Sigmoid colon (tissue), 6 donors: ENCODE measurements at regions not wholly inside any gene's neighbourhood (a gene's known extent, or its start where the extent isn't known, plus 50 kb on each side); places are given as distances from the start of the nearest gene placed in this dataset.

ENCODE experiments used
- DNase-seq: peaks from one replicate; pipeline ENCODE4 v3.0.0-alpha.2; 2019
- H3K27ac ChIP-seq, 4 donors: fragments of 200-600 bp; sonication (generic); one replicate each; pipeline ENCODE4 v1.5.1; 2016 to 2019; ENCODE audit warnings: mild to moderate bottlenecking in 1 of 4
- H3K27me3 ChIP-seq, 3 donors: fragments of 200-600 bp; sonication (generic); one replicate each; pipeline ENCODE4 v1.5.1; 2019; ENCODE audit warnings: mild to moderate bottlenecking in 1 of 3
- H3K36me3 ChIP-seq, 4 donors: fragments of 200-600 bp; sonication (generic); one replicate each; pipeline ENCODE4 v1.5.1; 2016 to 2019
- H3K4me1 ChIP-seq, 4 donors: fragments of 200-600 bp; sonication (generic); one replicate each; pipeline ENCODE4 v1.5.1; 2017 to 2019
- H3K4me3 ChIP-seq, 4 donors: fragments of 200-600 bp; sonication (generic); one replicate each; pipeline ENCODE4 v1.5.1; 2017 to 2019; ENCODE audit warnings: mild to moderate bottlenecking in 2 of 4, moderate library complexity in 1 of 4
- H3K9me3 ChIP-seq, 4 donors: fragments of 200-600 bp in 3 of 4; sonication (generic) in 3 of 4; one replicate each; pipeline versions ENCODE4 v1.5.1 to v1.6.1; 2013 to 2019
- EP300 ChIP-seq, 4 donors: sonication (generic); formaldehyde crosslinking; IDR thresholded peaks; one replicate each; pipeline ENCODE4 v1.6.1; 2017; ENCODE audit warnings: antibody characterized with exemption in 4 of 4
- POLR2A ChIP-seq, 2 donors: fragments of 450-650 bp; IDR thresholded peaks; one replicate each; pipeline ENCODE4 v1.6.1; 2016; ENCODE audit warnings: antibody characterized with exemption in 2 of 2, mild to moderate bottlenecking in 2 of 2, moderate library complexity in 2 of 2
- POLR2AphosphoS5 ChIP-seq, 4 donors: sonication (generic); formaldehyde crosslinking; IDR thresholded peaks; one replicate each; pipeline ENCODE4 v1.6.1; 2017; ENCODE audit warnings: antibody characterized with exemption in 4 of 4
- WGBS, 2 donors: extraction: QIAGEN DNeasy Blood & Tissue Kit; methylation state at CpG; one replicate each; pipeline ENCODE4 v1.1.7; 2013; 5-methylcytosine and 5-hydroxymethylcytosine counted together
- intact Hi-C: fragments of 100-400 bp; cut with DNase I; formaldehyde crosslinking; loops from one replicate; pipeline ENCODE4 v1.15.1; 2023
- TF ChIP-seq, protein P1 (sequence below), 4 experiments: fragments of 450-650 bp in 3 of 4; fragments of 200-600 bp in 1 of 4; IDR thresholded peaks; one replicate each; pipeline ENCODE4 v1.5.1; 2016 to 2019; ENCODE audit warnings: antibody characterized with exemption in 4 of 4, mild to moderate bottlenecking in 3 of 4, moderate library complexity in 2 of 4
- donor health status: healthy with polysubstance abuse.
- donor health status: healthy.

DNA sequence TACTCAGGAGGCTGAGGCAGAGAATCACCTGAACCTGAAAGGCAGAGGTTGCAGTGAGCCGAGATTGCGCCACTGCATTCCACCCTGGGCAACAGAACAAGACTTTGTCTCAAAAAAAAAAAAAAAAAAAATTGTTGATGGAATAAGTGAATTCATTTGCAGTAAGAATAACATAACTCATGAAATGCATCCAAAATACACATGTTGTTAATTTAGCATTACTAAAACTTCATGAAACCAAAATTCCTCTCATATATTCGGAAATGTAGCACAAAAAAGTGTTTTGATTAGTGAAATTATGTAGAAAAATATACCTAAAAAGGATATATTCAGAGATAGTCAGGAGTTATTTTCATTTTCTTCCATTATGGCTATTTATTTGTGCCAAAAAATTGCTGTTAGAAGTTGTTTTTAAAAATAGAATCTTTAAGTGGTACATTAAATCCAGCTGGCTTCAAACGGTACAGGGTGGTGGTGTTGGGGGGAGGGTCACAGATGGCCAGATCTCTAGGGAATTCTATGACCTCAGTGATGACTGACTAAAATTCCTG lies 78.2 kb upstream of the UGP2 start:
- no peak for TF ChIP-seq POLR2AphosphoS5 (IDR thresholded peaks at IDR 0.05)
- no peak for TF ChIP-seq POLR2A (IDR thresholded peaks at IDR 0.05)
- TF ChIP-seq, protein P1, sequence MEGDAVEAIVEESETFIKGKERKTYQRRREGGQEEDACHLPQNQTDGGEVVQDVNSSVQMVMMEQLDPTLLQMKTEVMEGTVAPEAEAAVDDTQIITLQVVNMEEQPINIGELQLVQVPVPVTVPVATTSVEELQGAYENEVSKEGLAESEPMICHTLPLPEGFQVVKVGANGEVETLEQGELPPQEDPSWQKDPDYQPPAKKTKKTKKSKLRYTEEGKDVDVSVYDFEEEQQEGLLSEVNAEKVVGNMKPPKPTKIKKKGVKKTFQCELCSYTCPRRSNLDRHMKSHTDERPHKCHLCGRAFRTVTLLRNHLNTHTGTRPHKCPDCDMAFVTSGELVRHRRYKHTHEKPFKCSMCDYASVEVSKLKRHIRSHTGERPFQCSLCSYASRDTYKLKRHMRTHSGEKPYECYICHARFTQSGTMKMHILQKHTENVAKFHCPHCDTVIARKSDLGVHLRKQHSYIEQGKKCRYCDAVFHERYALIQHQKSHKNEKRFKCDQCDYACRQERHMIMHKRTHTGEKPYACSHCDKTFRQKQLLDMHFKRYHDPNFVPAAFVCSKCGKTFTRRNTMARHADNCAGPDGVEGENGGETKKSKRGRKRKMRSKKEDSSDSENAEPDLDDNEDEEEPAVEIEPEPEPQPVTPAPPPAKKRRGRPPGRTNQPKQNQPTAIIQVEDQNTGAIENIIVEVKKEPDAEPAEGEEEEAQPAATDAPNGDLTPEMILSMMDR (IDR thresholded peaks at IDR 0.05) = no peak
- no peak for TF ChIP-seq EP300 (IDR thresholded peaks at IDR 0.05)
- 78 to 86% methylated on average over 4 of the region's 4 CpGs for WGBS, 2 donors
- H3K4me1 ChIP-seq = peaks cover 0 to 4% (median 0%) of the 10 kb centered on the region in 4 donors
- DNase-seq = no peak
- no peaks in the 10 kb centered on the region for H3K9me3 ChIP-seq
- no peaks in the 10 kb centered on the region for H3K27me3 ChIP-seq
- intact Hi-C loops = no loop called here
- no peaks in the 10 kb centered on the region for H3K36me3 ChIP-seq
- no peak overlapping the region for H3K27ac ChIP-seq
- H3K4me3 ChIP-seq = no peak overlapping the region

DNA sequence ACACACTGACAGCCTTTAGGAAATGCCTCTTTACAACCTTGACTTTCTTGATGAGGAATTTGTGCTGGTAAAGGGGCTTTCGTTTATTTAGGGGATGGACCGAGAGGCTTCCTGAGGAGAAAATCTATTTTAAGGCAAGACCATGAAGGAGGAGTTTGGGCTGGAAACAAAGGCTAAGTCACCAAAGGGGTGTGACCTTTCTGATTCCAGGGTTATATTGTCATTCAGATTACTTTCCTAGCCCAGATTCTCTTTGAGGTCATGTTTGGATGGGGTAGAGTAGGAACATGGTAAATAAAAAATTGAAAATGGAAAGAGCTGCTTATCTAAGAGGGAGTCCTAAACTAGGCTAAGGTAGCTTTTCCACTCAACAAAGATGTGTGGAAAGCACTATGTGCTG lies 77.1 kb upstream of the UGP2 start:
- no peak overlapping the region for H3K4me3 ChIP-seq
- no peak for DNase-seq
- TF ChIP-seq POLR2AphosphoS5 (IDR thresholded peaks at IDR 0.05) (no peak), EP300 (IDR thresholded peaks at IDR 0.05) (no peak), POLR2A (IDR thresholded peaks at IDR 0.05) (no peak)
- TF ChIP-seq, protein P1 (IDR thresholded peaks at IDR 0.05) = no peak
- intact Hi-C loops = no loop called here
- H3K9me3 ChIP-seq = no peaks in the 10 kb centered on the region
- 47 to 62% methylated on average over 2 of the region's 2 CpGs for WGBS, 2 donors
- no peaks in the 10 kb centered on the region for H3K27me3 ChIP-seq
- peaks cover 0 to 4% (median 0%) of the 10 kb centered on the region in 4 donors for H3K4me1 ChIP-seq
- H3K36me3 ChIP-seq = no peaks in the 10 kb centered on the region
- H3K27ac ChIP-seq = no peak overlapping the region

DNA sequence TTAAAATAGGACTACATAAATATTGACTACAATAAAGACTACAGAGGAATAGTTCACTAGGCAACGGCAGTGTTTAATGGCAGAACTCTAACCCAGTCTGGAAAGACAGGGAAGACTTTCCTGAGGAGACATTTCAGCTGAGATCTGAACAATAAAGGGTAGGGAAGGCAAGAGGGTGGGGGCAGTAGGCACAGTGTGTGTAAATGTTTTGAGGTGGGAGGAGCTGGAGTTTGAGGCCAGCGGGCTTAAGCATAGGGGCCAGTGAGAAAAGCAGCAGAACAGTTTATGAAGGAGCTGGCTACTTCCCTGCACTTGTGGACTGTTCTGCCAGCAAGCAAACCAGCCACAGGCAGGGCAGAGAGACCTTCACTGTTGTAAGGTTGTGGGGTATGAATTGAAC lies 76.6 kb upstream of the UGP2 start:
- Histone ChIP-seq H3K4me1 (peaks cover 0 to 4% (median 0%) of the 10 kb centered on the region in 4 donors), H3K36me3 (no peaks in the 10 kb centered on the region), H3K27ac (no peak overlapping the region), H3K27me3 (no peaks in the 10 kb centered on the region), H3K9me3 (no peaks in the 10 kb centered on the region), H3K4me3 (no peak overlapping the region)
- TF ChIP-seq, protein P1 (IDR thresholded peaks at IDR 0.05) = no peak
- TF ChIP-seq EP300 (IDR thresholded peaks at IDR 0.05) (no peak), POLR2A (IDR thresholded peaks at IDR 0.05) (no peak), POLR2AphosphoS5 (IDR thresholded peaks at IDR 0.05) (no peak)
- DNase-seq = no peak
- intact Hi-C loops = no loop called here
- 23 to 66% methylated on average over 2 of the region's 2 CpGs for WGBS, 2 donors

DNA sequence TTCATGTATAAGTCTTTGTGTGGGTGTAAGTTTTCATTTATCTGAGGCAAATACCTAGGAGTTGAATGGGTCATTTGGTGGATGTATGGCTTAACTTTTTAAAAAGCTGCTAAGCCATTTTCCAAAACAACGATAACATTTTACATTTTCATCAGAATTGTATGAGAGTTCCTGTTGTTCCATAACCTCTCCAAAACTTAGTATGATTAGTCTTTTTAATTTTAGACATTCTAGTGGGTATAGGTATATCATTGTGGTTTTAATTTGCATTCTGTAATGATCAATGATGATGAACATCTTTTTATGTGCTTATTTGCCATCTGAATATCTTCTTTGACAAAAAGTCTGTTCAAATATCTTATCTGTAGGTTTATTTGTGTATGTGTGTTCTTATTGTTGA lies 74.4 kb upstream of the UGP2 start:
- no peak for DNase-seq
- TF ChIP-seq POLR2AphosphoS5 (IDR thresholded peaks at IDR 0.05) (no peak), POLR2A (IDR thresholded peaks at IDR 0.05) (no peak), EP300 (IDR thresholded peaks at IDR 0.05) (no peak)
- TF ChIP-seq, protein P1 (IDR thresholded peaks at IDR 0.05) = no peak
- WGBS, 2 donors = 96 to 99% methylated on average over 1 of the region's 1 CpG

DNA sequence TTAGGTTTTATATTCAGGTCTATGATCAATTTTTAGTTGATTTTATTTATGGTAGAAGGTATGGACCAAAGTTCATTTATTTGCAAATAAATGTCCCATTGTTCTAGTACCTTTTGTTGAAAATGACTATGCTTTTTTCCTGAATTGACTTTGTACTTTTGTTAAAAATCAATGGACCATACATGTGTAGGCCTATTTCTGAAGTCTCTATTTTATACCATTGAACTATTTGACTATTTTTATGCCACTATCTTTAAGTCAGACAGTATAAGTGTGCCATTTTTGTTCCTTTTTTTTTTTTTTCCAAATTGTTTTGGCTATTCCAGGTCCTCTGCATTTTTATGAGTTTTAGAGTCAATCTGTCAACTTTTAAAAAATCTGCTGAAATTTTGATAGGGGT lies 73.6 kb upstream of the UGP2 start:
- DNase-seq = no peak
- Histone ChIP-seq H3K4me3 (no peak overlapping the region), H3K27ac (no peak overlapping the region), H3K36me3 (no peaks in the 10 kb centered on the region), H3K27me3 (no peaks in the 10 kb centered on the region), H3K4me1 (peaks cover 0 to 4% (median 0%) of the 10 kb centered on the region in 4 donors), H3K9me3 (no peaks in the 10 kb centered on the region)
- intact Hi-C loops = no loop called here
- no peak for TF ChIP-seq POLR2A (IDR thresholded peaks at IDR 0.05)
- TF ChIP-seq POLR2AphosphoS5 (IDR thresholded peaks at IDR 0.05) = no peak
- TF ChIP-seq, protein P1 (IDR thresholded peaks at IDR 0.05) = no peak
- no peak for TF ChIP-seq EP300 (IDR thresholded peaks at IDR 0.05)

More for the DNA sequence above, 74.4 kb upstream of the UGP2 start:
- no peaks in the 10 kb centered on the region for H3K27me3 ChIP-seq
- H3K4me1 ChIP-seq = peaks cover 0 to 4% (median 0%) of the 10 kb centered on the region in 4 donors
- intact Hi-C loops = no loop called here
- no peaks in the 10 kb centered on the region for H3K9me3 ChIP-seq
- no peak overlapping the region for H3K27ac ChIP-seq
- H3K4me3 ChIP-seq = no peak overlapping the region
- no peaks in the 10 kb centered on the region for H3K36me3 ChIP-seq
